IMR-90 (cell line): ENCODE measurements at regions not wholly inside any gene's neighbourhood (a gene's known extent, or its start where the extent isn't known, plus 50 kb on each side); places are given as distances from the start of the nearest gene placed in this dataset.

Experiments used
- ATAC-seq: fragments of 200-7000 bp; cut with Tn5 transposase; 2 replicates; pipeline ENCODE4 v1.9.1; 2020; ENCODE audit warnings: low read depth, mild to moderate bottlenecking, moderate library complexity
- BruUV-seq: library from RNA; stranded (reverse); fragments of 400-500 nt; replicated peaks from 2 replicates; lab custom pipeline; 2021; lab: Mats Ljungman, UMichigan
- CTCF ChIA-PET: fragments of 300-600 bp; formaldehyde crosslinking; extraction: SDS; loops from one replicate; lab custom pipeline; 2021; ENCODE audit warnings: antibody characterized with exemption; lab: Yijun Ruan, JAX
- POLR2A ChIA-PET: fragments of 300-600 bp; sonication (Branson Sonifier 250); formaldehyde crosslinking; loops from one replicate; lab custom pipeline; 2022; ENCODE audit warnings: antibody characterized with exemption; ENCODE audit not compliant: unreplicated experiment; lab: Charles Lee
- DNase-seq: peaks from one replicate; pipeline ENCODE4 v3.0.0; 2013
- H2AFZ ChIP-seq: replicated peaks from 2 replicates; pipeline ENCODE3; 2013; ENCODE audit warnings: low read length, mild to moderate bottlenecking; ENCODE audit not compliant: poor library complexity
- H2AK5ac ChIP-seq: 2 replicates; pipeline ENCODE4 v1.6.1; 2013; ENCODE audit warnings: low read depth, low read length, inconsistent platforms
- H2AK9ac ChIP-seq: replicated peaks from 2 replicates; pipeline ENCODE3; 2013; ENCODE audit warnings: mild to moderate bottlenecking, low read depth, low read length, moderate library complexity; ENCODE audit not compliant: poor library complexity
- H2BK120ac ChIP-seq: 2 replicates; pipeline ENCODE4 v1.6.1; 2013; ENCODE audit warnings: low read depth, low read length, inconsistent platforms
- H2BK15ac ChIP-seq: 3 replicates; pipeline ENCODE4 v1.6.1; 2013; ENCODE audit warnings: low read depth, low read length, inconsistent platforms
- H2BK20ac ChIP-seq: 2 replicates; pipeline ENCODE4 v1.6.1; 2013; ENCODE audit warnings: low read depth, mild to moderate bottlenecking, inconsistent platforms, low read length, moderate library complexity
- H2BK5ac ChIP-seq: 2 replicates; pipeline ENCODE4 v1.6.1; 2013; ENCODE audit warnings: mild to moderate bottlenecking, low read depth, low read length, inconsistent platforms; ENCODE audit not compliant: poor library complexity, severe bottlenecking
- H3K14ac ChIP-seq: replicated peaks from 2 replicates; pipeline ENCODE4 v1.6.1; 2013; ENCODE audit warnings: low read depth, low read length, inconsistent platforms
- H3K18ac ChIP-seq: 2 replicates; pipeline ENCODE4 v1.6.1; 2013; ENCODE audit warnings: low read depth, low read length, control low read depth
- H3K23ac ChIP-seq: 2 replicates; pipeline ENCODE4 v1.6.1; 2013; ENCODE audit warnings: low read depth, low read length, inconsistent platforms
- H3K27ac ChIP-seq: 2 replicates; pipeline ENCODE4 v1.5.1; 2013; ENCODE audit warnings: mild to moderate bottlenecking, control low read depth, low read length; ENCODE audit not compliant: insufficient read depth
- H3K27me3 ChIP-seq: 2 replicates; pipeline ENCODE4 v1.6.1; 2013; ENCODE audit warnings: low read length; ENCODE audit not compliant: control insufficient read depth, insufficient read depth
- H3K36me3 ChIP-seq: 2 replicates; pipeline ENCODE4 v1.6.1; 2013; ENCODE audit warnings: low read length, mixed read lengths; ENCODE audit not compliant: control insufficient read depth, insufficient read depth
- H3K4ac ChIP-seq: 2 replicates; pipeline ENCODE4 v1.6.1; 2013; ENCODE audit warnings: low read depth, low read length, inconsistent platforms
- H3K4me1 ChIP-seq: 2 replicates; pipeline ENCODE4 v1.6.1; 2013; ENCODE audit warnings: low read length, mixed read lengths; ENCODE audit not compliant: control insufficient read depth, insufficient read depth
- H3K4me2 ChIP-seq: 2 replicates; pipeline ENCODE4 v1.6.1; 2013; ENCODE audit warnings: low read depth, mild to moderate bottlenecking, control low read depth, low read length, moderate library complexity
- H3K4me3 ChIP-seq: 2 replicates; pipeline ENCODE4 v1.5.1; 2013; ENCODE audit warnings: low read depth, mild to moderate bottlenecking, control low read depth, low read length, moderate library complexity; ENCODE audit not compliant: insufficient read depth
- H3K56ac ChIP-seq: 2 replicates; pipeline ENCODE4 v1.6.1; 2013; ENCODE audit warnings: low read length, inconsistent platforms; ENCODE audit not compliant: insufficient read depth; ENCODE audit errors: extremely low read depth
- H3K79me1 ChIP-seq, 2 experiments: 2 replicates each; pipeline ENCODE4 v1.6.1; 2013; ENCODE audit warnings: low read length in 2 of 2, inconsistent platforms in 1 of 2, low read depth in 1 of 2
- H3K9ac ChIP-seq: 2 replicates; pipeline ENCODE4 v1.6.1; 2013; ENCODE audit warnings: low read depth, low read length, control low read depth
- H3K9me1 ChIP-seq: 2 replicates; pipeline ENCODE4 v1.6.1; 2013; ENCODE audit warnings: low read length, inconsistent platforms; ENCODE audit not compliant: insufficient read depth
- H3K9me3 ChIP-seq: 2 replicates; pipeline ENCODE4 v1.6.1; 2013; ENCODE audit warnings: low read length; ENCODE audit not compliant: control insufficient read depth, insufficient read depth
- H4K20me1 ChIP-seq: 2 replicates; pipeline ENCODE4 v1.6.1; 2013; ENCODE audit warnings: low read length, inconsistent platforms; ENCODE audit not compliant: insufficient read depth
- H4K5ac ChIP-seq: 2 replicates; pipeline ENCODE4 v1.6.1; 2013; ENCODE audit warnings: mild to moderate bottlenecking, low read depth, low read length, control low read depth
- H4K8ac ChIP-seq, 2 experiments: 2 replicates each; pipeline ENCODE4 v1.6.1; 2013; ENCODE audit warnings: low read depth in 2 of 2, low read length in 2 of 2, control low read depth in 1 of 2, inconsistent platforms in 1 of 2
- H4K91ac ChIP-seq: 2 replicates; pipeline ENCODE4 v1.6.1; 2013; ENCODE audit warnings: low read depth, low read length, inconsistent platforms; ENCODE audit not compliant: insufficient read depth
- BHLHE40 ChIP-seq: fragments of 150-350 bp; IDR thresholded peaks from 2 replicates; pipeline ENCODE4 v1.6.1; 2016; ENCODE audit warnings: mild to moderate bottlenecking, low read depth, low read length
- CEBPB ChIP-seq: IDR thresholded peaks from 2 replicates; pipeline ENCODE4 v1.6.1; 2012; ENCODE audit warnings: low read depth, low read length, improper control_type of control experiment
- CHD1 ChIP-seq: IDR thresholded peaks from 2 replicates; pipeline ENCODE4 v1.6.1; 2012; ENCODE audit warnings: low read depth, low read length, improper control_type of control experiment
- CTCF ChIP-seq: conservative IDR thresholded peaks from 2 replicates; pipeline ENCODE4 v1.5.1; 2012; ENCODE audit warnings: mild to moderate bottlenecking, low read depth, low read length, improper control_type of control experiment
- FOS ChIP-seq: fragments of 150-350 bp; IDR thresholded peaks from 2 replicates; pipeline ENCODE4 v1.6.1; 2016; ENCODE audit warnings: low read depth, low read length
- MAFK ChIP-seq: IDR thresholded peaks from 2 replicates; pipeline ENCODE4 v1.6.1; 2012; ENCODE audit warnings: low read depth, low read length, improper control_type of control experiment
- MAZ ChIP-seq: IDR thresholded peaks from 2 replicates; pipeline ENCODE4 v1.6.1; 2012; ENCODE audit warnings: low read depth, mild to moderate bottlenecking, low read length, improper control_type of control experiment, moderate library complexity, borderline replicate concordance
- MXI1 ChIP-seq: IDR thresholded peaks from 2 replicates; pipeline ENCODE4 v1.6.1; 2012; ENCODE audit warnings: low read depth, mild to moderate bottlenecking, low read length, moderate library complexity, borderline replicate concordance
- NFE2L2 ChIP-seq: fragments of 150-350 bp; IDR thresholded peaks from 2 replicates; pipeline ENCODE4 v1.6.1; 2016; ENCODE audit warnings: low read depth, mild to moderate bottlenecking, low read length
- POLR2A ChIP-seq: IDR thresholded peaks from 2 replicates; pipeline ENCODE4 v1.6.1; 2012; ENCODE audit warnings: mild to moderate bottlenecking, low read depth, low read length
- RAD21 ChIP-seq: IDR thresholded peaks from 2 replicates; pipeline ENCODE4 v1.6.1; 2012; ENCODE audit warnings: low read length, improper control_type of control experiment
- RCOR1 ChIP-seq: IDR thresholded peaks from 2 replicates; pipeline ENCODE4 v1.6.1; 2012; ENCODE audit warnings: mild to moderate bottlenecking, low read length, improper control_type of control experiment; ENCODE audit not compliant: insufficient replicate concordance
- RFX5 ChIP-seq: IDR thresholded peaks from 2 replicates; pipeline ENCODE4 v1.8.0; 2012; ENCODE audit warnings: low read depth, mild to moderate bottlenecking, low read length, moderate library complexity
- SMC3 ChIP-seq: fragments of 150-350 bp; IDR thresholded peaks from 2 replicates; pipeline ENCODE4 v1.6.1; 2016; ENCODE audit warnings: low read depth, mild to moderate bottlenecking, antibody characterized with exemption, low read length, moderate library complexity
- USF2 ChIP-seq: fragments of 150-350 bp; IDR thresholded peaks from 2 replicates; pipeline ENCODE4 v1.6.1; 2017; ENCODE audit warnings: mild to moderate bottlenecking, antibody characterized with exemption, low read length, low read depth
- WGBS, 2 experiments: methylation state at CpG; one replicate each; pipeline versions ENCODE4 v1.1.5 to v1.1.7; 2013; ENCODE audit warnings: missing lambda C conversion rate in 2 of 2; ENCODE audit not compliant: insufficient read length in 1 of 2; ENCODE audit errors: extremely low coverage in 2 of 2; 5-methylcytosine and 5-hydroxymethylcytosine counted together
- dilution Hi-C: fragments of 300-500 bp; cut with HindIII; formaldehyde crosslinking; loops from one replicate; pipeline ENCODE4 v1.14.3; 2018; ENCODE audit warnings: low sequenced_read_pairs; ENCODE audit not compliant: unreplicated experiment
- in situ Hi-C: fragments of 300-500 bp; cut with MboI; formaldehyde crosslinking; loops from 3 replicates; pipeline ENCODE4 v1.14.3; 2019; ENCODE audit warnings: low sequenced_read_pairs, inconsistent platforms, mixed read lengths
- intact Hi-C: fragments of 100-400 bp; cut with micrococcal nuclease; formaldehyde crosslinking; loops from 2 replicates; pipeline ENCODE4 v1.10.0; 2022
- TF ChIP-seq, protein P1 (sequence below): fragments of 150-350 bp; IDR thresholded peaks from 2 replicates; pipeline ENCODE4 v1.6.1; 2016; ENCODE audit warnings: low read depth, mild to moderate bottlenecking, low read length, moderate library complexity, borderline replicate concordance

- Histone ChIP-seq H2AFZ (no peak overlapping the region), H2AK9ac (no peak overlapping the region), H3K23ac (no peak overlapping the region), H3K9me1 (no peaks in the 10 kb centered on the region), H3K79me1 (no peaks in the 10 kb centered on the region), H3K4me2 (no peak overlapping the region), H4K5ac (no peak overlapping the region), H3K4me3 (no peak overlapping the region), H3K27ac (no peak overlapping the region), H3K14ac (no peak overlapping the region), H2BK15ac (no peak overlapping the region), H4K8ac (no peak overlapping the region), H3K36me3 (no peaks in the 10 kb centered on the region), H3K27me3 (peaks cover 14% of the 10 kb centered on the region), H3K18ac (no peak overlapping the region), H4K91ac (no peak overlapping the region), H3K56ac (no peak overlapping the region), H3K9ac (no peak overlapping the region), H2BK5ac (no peak overlapping the region), H3K4me1 (peaks cover 6% of the 10 kb centered on the region), H3K9me3 (no peaks in the 10 kb centered on the region), H2AK5ac (no peak overlapping the region), H3K4ac (no peak overlapping the region), H2BK120ac (no peak overlapping the region), H4K20me1 (no peaks in the 10 kb centered on the region), H2BK20ac (no peak overlapping the region)
- CTCF ChIA-PET, result no interaction called here
- WGBS, 2 experiments, result 100% methylated on average over 1 of the region's 4 CpGs; no CpG with 5 or more reads in 1 of the 2 experiments
- in situ Hi-C loops (no loop called here), intact Hi-C loops (no loop called here), dilution Hi-C loops (no loop called here)
- no peak for DNase-seq
- TF ChIP-seq SMC3 (no peak), MAZ (no peak), MXI1 (no peak), FOS (no peak), USF2 (no peak), POLR2A (no peak), RCOR1 (no peak), MAFK (no peak), RFX5 (no peak), CEBPB (no peak), BHLHE40 (no peak), CTCF (no peak), NFE2L2 (no peak), CHD1 (no peak), RAD21 (no peak)
- TF ChIP-seq, protein P1, sequence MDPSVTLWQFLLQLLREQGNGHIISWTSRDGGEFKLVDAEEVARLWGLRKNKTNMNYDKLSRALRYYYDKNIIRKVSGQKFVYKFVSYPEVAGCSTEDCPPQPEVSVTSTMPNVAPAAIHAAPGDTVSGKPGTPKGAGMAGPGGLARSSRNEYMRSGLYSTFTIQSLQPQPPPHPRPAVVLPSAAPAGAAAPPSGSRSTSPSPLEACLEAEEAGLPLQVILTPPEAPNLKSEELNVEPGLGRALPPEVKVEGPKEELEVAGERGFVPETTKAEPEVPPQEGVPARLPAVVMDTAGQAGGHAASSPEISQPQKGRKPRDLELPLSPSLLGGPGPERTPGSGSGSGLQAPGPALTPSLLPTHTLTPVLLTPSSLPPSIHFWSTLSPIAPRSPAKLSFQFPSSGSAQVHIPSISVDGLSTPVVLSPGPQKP, result no peak
- ATAC-seq, result no peak
- POLR2A ChIA-PET, result no interaction called here
- no TSS peak for BruUV-seq
These were observed 154.7 kb downstream of the PTPN20 start for GRCh38 chr10:47065903-47066302.
